Breast epithelium (tissue), 3 donors: ENCODE measurements at regions not wholly inside any gene's neighbourhood (a gene's known extent, or its start where the extent isn't known, plus 50 kb on each side); places are given as distances from the start of the nearest gene placed in this dataset.

Experiments used
- POLR2A ChIP-seq: fragments of 450-650 bp; IDR thresholded peaks from one replicate; pipeline ENCODE4 v1.6.1; 2016; ENCODE audit warnings: antibody characterized with exemption, mild to moderate bottlenecking, moderate library complexity
- POLR2AphosphoS5 ChIP-seq, 3 donors: sonication (generic); formaldehyde crosslinking; IDR thresholded peaks; one replicate each; pipeline ENCODE4 v1.6.1; 2017; ENCODE audit warnings: antibody characterized with exemption in 3 of 3
- TF ChIP-seq, protein P1 (sequence below), 3 donors: fragments of 450-650 bp; IDR thresholded peaks; one replicate each; pipeline ENCODE4 v1.5.1; 2016 to 2017; ENCODE audit warnings: antibody characterized with exemption in 3 of 3, mild to moderate bottlenecking in 3 of 3, moderate library complexity in 3 of 3

DNA sequence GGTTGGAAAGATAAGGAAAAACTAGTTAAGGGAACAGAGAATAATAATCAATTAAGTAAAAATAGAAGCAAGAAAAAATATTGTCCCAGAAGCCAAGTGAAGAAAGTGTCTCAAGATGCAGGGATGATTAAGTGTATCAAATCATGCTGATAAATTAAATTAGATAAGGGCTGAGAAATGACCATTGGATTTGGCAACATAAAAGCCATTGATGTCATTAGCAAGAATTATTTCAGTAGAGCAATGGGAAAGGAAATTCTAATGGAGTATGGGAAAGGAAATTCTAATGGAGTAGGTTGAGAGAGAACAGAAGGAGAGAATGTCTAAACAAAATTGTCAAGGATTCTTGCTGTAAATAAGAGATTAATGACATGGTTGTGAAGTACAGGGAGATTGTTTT, 146.8 kb downstream of the TFAP2B start:
- TF ChIP-seq, protein P1, sequence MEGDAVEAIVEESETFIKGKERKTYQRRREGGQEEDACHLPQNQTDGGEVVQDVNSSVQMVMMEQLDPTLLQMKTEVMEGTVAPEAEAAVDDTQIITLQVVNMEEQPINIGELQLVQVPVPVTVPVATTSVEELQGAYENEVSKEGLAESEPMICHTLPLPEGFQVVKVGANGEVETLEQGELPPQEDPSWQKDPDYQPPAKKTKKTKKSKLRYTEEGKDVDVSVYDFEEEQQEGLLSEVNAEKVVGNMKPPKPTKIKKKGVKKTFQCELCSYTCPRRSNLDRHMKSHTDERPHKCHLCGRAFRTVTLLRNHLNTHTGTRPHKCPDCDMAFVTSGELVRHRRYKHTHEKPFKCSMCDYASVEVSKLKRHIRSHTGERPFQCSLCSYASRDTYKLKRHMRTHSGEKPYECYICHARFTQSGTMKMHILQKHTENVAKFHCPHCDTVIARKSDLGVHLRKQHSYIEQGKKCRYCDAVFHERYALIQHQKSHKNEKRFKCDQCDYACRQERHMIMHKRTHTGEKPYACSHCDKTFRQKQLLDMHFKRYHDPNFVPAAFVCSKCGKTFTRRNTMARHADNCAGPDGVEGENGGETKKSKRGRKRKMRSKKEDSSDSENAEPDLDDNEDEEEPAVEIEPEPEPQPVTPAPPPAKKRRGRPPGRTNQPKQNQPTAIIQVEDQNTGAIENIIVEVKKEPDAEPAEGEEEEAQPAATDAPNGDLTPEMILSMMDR (IDR thresholded peaks at IDR 0.05) = no peak
- TF ChIP-seq POLR2A = no peak
- no peak for TF ChIP-seq POLR2AphosphoS5 (IDR thresholded peaks at IDR 0.05)
